Karpas-422 (cell line): ENCODE measurements at regions not wholly inside any gene's neighbourhood (a gene's known extent, or its start where the extent isn't known, plus 50 kb on each side); places are given as distances from the start of the nearest gene placed in this dataset.

ENCODE experiments used
- DNase-seq: peaks from one replicate; pipeline ENCODE4 v3.0.0-alpha.2; 2015
- H2AFZ ChIP-seq: fragments of 200-600 bp; sonication (generic); 2 replicates; pipeline ENCODE4 v1.6.1; 2014; ENCODE audit warnings: antibody characterized with exemption, low read length, mixed read lengths
- H3K27ac ChIP-seq: fragments of 200-600 bp; sonication (generic); 2 replicates; pipeline ENCODE4 v1.5.1; 2014; ENCODE audit warnings: mild to moderate bottlenecking, low read length, moderate library complexity
- H3K27me3 ChIP-seq: fragments of 200-600 bp; sonication (generic); 2 replicates; pipeline ENCODE4 v1.6.1; 2014; ENCODE audit warnings: low read length, mixed read lengths
- H3K36me3 ChIP-seq: fragments of 200-600 bp; sonication (generic); 2 replicates; pipeline ENCODE4 v1.6.1; 2014; ENCODE audit warnings: low read length, mixed read lengths; ENCODE audit not compliant: insufficient read depth
- H3K4me1 ChIP-seq: fragments of 200-600 bp; sonication (generic); 2 replicates; pipeline ENCODE4 v1.6.1; 2014; ENCODE audit warnings: mild to moderate bottlenecking, low read length, mixed read lengths
- H3K4me2 ChIP-seq: fragments of 200-600 bp; sonication (generic); 2 replicates; pipeline ENCODE4 v1.6.1; 2014; ENCODE audit warnings: low read length, low read depth, mild to moderate bottlenecking; ENCODE audit not compliant: poor library complexity, severe bottlenecking
- H3K4me3 ChIP-seq: fragments of 200-600 bp; sonication (generic); 2 replicates; pipeline ENCODE4 v1.5.1; 2014; ENCODE audit warnings: mild to moderate bottlenecking, antibody characterized with exemption, low read length, mixed read lengths
- H3K79me2 ChIP-seq: fragments of 200-600 bp; sonication (generic); 2 replicates; pipeline ENCODE4 v1.6.1; 2014; ENCODE audit warnings: mild to moderate bottlenecking, low read length, mixed read lengths
- H3K9ac ChIP-seq: fragments of 200-600 bp; sonication (generic); 2 replicates; pipeline ENCODE4 v1.6.0; 2014; ENCODE audit warnings: low read length
- H3K9me2 ChIP-seq: fragments of 200-600 bp; sonication (generic), shearing (Covaris generic); replicated peaks from 2 replicates; pipeline ENCODE4 v1.6.0; 2014; ENCODE audit warnings: mild to moderate bottlenecking, low read length, moderate library complexity; ENCODE audit not compliant: insufficient read depth
- H3K9me3 ChIP-seq: fragments of 300-700, 200-600 bp; sonication (generic); 2 replicates; pipeline ENCODE4 v1.6.1; 2014; ENCODE audit warnings: low read length, mixed read lengths
- H4K20me1 ChIP-seq: fragments of 200-600 bp; sonication (generic); 2 replicates; pipeline ENCODE4 v1.6.1; 2014; ENCODE audit warnings: mild to moderate bottlenecking, antibody characterized with exemption, low read length, low read depth; ENCODE audit not compliant: insufficient read depth

DNA sequence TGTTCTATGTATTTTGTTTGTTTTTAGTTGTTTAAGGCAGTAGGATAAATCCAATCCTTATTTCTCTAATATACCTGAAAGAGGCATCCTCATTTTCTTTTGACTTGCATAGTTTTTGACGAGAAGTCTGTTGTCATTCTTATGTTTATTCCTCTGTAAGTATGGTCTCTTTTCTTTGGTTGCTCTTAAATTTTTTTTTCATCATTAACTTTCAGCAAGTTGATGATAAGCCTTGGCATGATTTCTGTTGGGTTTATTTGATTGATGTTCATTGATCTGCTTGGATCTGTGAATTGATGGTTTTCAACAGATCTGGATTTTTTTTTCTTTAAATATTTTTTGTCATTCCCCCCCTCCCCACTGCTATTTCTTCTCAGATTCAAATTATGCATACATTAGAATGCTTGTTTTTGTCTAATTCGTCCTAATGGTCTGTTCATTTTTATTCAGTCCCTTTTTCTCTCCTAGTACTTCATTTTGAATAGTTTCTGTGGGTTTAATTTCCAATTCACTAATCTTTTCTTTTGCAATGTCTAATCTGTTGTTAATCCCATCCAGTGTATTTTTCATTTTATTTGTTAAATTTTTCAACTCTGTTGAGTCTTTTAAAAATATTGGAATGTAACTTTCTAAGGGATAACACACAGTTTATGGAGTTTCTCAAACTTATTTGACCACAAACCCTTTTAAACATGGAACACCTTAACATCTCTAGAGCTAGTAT lies 495.9 kb downstream of the CSNK1G3 start:
- Histone ChIP-seq H2AFZ (no peak overlapping the region), H3K9ac (no peak overlapping the region), H3K79me2 (no peaks in the 10 kb centered on the region), H3K9me3 (peaks cover 17% of the 10 kb centered on the region), H3K9me2 (no peaks in the 10 kb centered on the region), H3K4me1 (no peaks in the 10 kb centered on the region), H4K20me1 (no peaks in the 10 kb centered on the region), H3K27me3 (no peaks in the 10 kb centered on the region), H3K36me3 (no peaks in the 10 kb centered on the region), H3K4me2 (no peak overlapping the region), H3K27ac (no peak overlapping the region), H3K4me3 (no peak overlapping the region)
- no peak for DNase-seq

DNA sequence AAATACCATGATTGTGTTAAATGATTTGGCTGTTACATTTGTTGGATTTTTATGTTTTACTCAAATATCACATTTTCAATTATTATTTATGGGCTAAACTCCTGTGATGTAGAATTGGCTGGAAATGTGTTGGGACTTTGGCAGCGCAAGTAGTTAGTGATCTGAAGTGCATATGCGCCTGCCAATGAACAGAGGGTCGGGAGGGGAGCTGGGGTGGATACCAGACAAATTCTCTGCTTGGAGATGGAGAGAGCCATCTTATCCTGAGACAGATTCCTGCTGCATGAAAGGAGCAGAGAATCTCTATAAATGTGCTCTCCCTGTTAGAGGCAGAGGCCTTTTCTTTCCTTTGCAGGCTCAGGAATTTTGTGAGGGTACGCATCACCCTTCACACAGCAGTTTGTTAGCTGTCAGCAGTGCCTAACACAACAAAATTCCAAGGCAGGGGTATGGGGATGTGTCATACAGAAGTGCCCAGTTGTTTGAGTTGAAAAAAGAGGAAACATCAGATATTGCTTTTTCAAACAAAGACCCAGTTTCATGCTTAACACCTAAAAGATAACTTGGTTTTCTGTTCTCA lies 489.1 kb downstream of the CSNK1G3 start:
- Histone ChIP-seq H2AFZ (no peak overlapping the region), H4K20me1 (no peaks in the 10 kb centered on the region), H3K27me3 (no peaks in the 10 kb centered on the region), H3K79me2 (no peaks in the 10 kb centered on the region), H3K9me3 (no peaks in the 10 kb centered on the region), H3K27ac (no peak overlapping the region), H3K4me3 (no peak overlapping the region), H3K9me2 (no peaks in the 10 kb centered on the region), H3K9ac (no peak overlapping the region), H3K36me3 (no peaks in the 10 kb centered on the region), H3K4me2 (no peak overlapping the region), H3K4me1 (no peaks in the 10 kb centered on the region)
- no peak for DNase-seq

DNA sequence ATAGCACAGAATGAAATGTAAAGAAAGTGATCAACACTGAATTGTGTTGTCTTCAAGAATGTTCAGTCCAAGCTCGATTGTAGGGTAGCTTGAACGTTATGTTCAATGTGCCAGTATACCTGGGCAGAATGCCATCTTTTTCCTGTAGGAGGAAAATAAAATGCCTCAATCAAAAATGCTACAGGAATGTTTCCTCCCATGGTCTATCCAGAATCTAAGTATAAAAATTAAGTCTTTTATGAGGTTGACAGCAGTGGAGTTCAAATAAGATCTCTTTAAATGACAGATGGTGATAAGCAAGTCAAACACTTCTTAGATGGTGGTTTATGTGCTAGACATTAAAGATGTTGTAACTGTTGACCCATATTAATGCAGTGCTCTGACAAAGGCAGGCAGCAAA lies 488.6 kb downstream of the CSNK1G3 start:
- DNase-seq: no peak
- H2AFZ ChIP-seq: no peak overlapping the region

DNA sequence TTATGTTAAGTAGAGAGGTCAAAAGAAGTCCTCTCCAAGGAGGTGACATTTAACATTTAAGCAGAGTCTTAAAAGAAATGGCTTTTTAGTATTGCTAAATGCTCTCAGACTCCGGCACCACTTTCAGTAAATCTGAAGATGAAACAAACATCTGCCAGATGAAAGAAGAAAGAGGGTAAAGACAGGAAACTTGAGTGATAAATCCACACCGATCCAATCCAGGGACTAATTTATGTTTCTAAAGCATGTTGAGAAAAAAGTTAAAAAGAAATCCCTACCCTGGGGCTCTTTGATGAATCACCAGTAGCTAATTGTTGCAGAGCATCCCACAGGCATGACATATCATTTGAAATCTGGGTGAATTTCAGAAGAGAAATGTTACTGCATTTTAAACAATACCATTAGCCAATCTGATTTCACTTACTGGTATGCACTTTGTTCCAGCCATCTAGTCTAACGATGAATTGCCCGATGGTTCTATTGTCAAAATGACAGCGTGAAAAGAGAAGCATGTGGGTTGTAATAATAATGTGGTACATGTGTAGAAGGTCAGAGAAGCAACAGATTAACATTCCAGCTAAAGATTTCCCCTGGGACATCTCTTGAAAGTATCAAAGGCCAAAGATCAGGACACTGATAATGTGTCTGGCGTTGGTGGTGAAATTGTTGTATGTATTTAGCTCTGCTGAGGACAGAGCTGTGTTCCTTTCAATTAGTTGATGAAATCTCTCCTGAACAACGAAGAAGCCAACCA lies 485.7 kb downstream of the CSNK1G3 start:
- Histone ChIP-seq H3K9ac (no peak overlapping the region), H3K4me1 (no peaks in the 10 kb centered on the region), H3K9me3 (no peaks in the 10 kb centered on the region), H2AFZ (no peak overlapping the region), H3K79me2 (no peaks in the 10 kb centered on the region), H3K27me3 (no peaks in the 10 kb centered on the region), H3K27ac (no peak overlapping the region), H3K4me3 (no peak overlapping the region), H3K4me2 (no peak overlapping the region), H4K20me1 (no peaks in the 10 kb centered on the region), H3K36me3 (no peaks in the 10 kb centered on the region), H3K9me2 (no peaks in the 10 kb centered on the region)
- no peak for DNase-seq

More for the DNA sequence above, 488.6 kb downstream of the CSNK1G3 start:
- Histone ChIP-seq H3K4me2 (no peak overlapping the region), H3K79me2 (no peaks in the 10 kb centered on the region), H3K9ac (no peak overlapping the region), H4K20me1 (no peaks in the 10 kb centered on the region), H3K36me3 (no peaks in the 10 kb centered on the region), H3K27ac (no peak overlapping the region), H3K4me1 (no peaks in the 10 kb centered on the region), H3K9me2 (no peaks in the 10 kb centered on the region), H3K4me3 (no peak overlapping the region), H3K27me3 (no peaks in the 10 kb centered on the region), H3K9me3 (no peaks in the 10 kb centered on the region)

DNA sequence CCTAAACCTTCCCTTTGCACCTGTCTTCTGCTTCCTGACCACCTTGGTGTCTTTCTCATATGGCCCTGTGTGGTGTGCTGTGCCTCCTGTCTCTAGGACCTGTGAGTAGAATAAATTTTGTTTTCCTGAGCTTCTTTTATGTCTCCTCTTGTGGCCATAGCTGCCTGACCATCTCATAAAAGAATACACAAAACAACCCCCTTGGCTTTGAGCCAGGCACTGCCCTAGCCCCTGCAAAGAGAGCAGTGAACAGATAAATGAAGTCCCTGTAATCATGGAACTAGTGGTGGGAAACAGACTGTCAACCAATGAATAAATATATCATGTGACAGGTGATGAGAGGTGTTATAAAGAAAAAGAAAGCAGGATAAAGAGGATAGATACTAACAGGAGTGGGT lies 485.1 kb downstream of the CSNK1G3 start:
- no peak overlapping the region for H3K4me2 ChIP-seq
- H3K36me3 ChIP-seq: no peaks in the 10 kb centered on the region
- no peak overlapping the region for H3K9ac ChIP-seq
- H3K27me3 ChIP-seq: no peaks in the 10 kb centered on the region
- no peak overlapping the region for H3K4me3 ChIP-seq
- no peaks in the 10 kb centered on the region for H4K20me1 ChIP-seq
- DNase-seq: no peak
- H2AFZ ChIP-seq: no peak overlapping the region
- H3K79me2 ChIP-seq: no peaks in the 10 kb centered on the region
- H3K9me2 ChIP-seq: no peaks in the 10 kb centered on the region
- no peaks in the 10 kb centered on the region for H3K4me1 ChIP-seq
- no peak overlapping the region for H3K27ac ChIP-seq
- H3K9me3 ChIP-seq: no peaks in the 10 kb centered on the region

DNA sequence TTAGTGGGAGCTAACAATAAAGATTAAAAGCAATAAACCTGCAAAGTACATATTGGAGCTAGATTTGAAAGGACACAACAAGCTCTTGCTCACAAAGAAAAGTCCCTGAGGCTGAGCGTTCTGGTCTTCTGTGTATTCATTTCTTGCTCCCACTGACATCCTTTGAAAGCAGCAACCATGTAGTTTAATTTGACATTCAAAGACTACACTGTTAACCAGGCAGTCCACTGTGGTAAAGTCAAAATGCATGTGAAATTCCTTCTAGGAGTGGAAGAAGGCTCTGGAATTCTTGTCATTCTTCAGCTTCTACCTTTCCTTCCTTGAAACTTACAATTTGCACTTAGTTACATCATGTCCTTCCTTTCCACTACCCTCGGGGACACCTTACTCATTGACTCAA lies 480.7 kb downstream of the CSNK1G3 start:
- DNase-seq: no peak
- H3K4me2 ChIP-seq: no peak overlapping the region
- no peak overlapping the region for H3K4me3 ChIP-seq
- no peaks in the 10 kb centered on the region for H3K9me2 ChIP-seq
- no peak overlapping the region for H3K27ac ChIP-seq
- no peaks in the 10 kb centered on the region for H3K27me3 ChIP-seq
- no peaks in the 10 kb centered on the region for H3K9me3 ChIP-seq
- H4K20me1 ChIP-seq: no peaks in the 10 kb centered on the region
- H3K79me2 ChIP-seq: no peaks in the 10 kb centered on the region
- no peak overlapping the region for H3K9ac ChIP-seq
- H2AFZ ChIP-seq: no peak overlapping the region
- no peaks in the 10 kb centered on the region for H3K36me3 ChIP-seq
- H3K4me1 ChIP-seq: no peaks in the 10 kb centered on the region

DNA sequence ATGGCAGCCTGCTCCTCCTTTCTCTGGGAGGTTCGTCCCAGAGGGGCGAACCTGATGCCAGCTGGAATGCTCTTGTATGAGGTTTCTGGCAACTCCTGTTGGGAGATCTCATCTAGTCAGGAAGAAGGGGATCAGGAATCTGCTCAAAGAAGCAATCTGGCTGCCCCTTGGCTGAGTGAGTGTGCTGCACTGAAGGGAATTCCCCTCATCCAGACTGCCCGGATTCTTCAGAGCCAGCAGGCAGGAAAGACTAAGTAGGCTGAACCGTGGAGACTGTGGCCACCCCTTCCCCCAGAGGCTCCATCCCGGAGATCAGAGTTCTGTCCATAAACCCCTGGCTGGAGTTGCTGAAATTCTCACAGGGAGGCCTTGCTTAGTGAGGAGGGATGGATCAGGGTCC lies 476.0 kb downstream of the CSNK1G3 start:
- H3K4me3 ChIP-seq: no peak overlapping the region
- no peaks in the 10 kb centered on the region for H3K36me3 ChIP-seq
- H3K9me2 ChIP-seq: no peaks in the 10 kb centered on the region
- H2AFZ ChIP-seq: no peak overlapping the region
- H3K79me2 ChIP-seq: no peaks in the 10 kb centered on the region
- H3K4me1 ChIP-seq: no peaks in the 10 kb centered on the region
- H3K9ac ChIP-seq: no peak overlapping the region
- H3K9me3 ChIP-seq: no peaks in the 10 kb centered on the region
- no peak overlapping the region for H3K4me2 ChIP-seq
- DNase-seq: no peak
- H3K27me3 ChIP-seq: no peaks in the 10 kb centered on the region
- no peak overlapping the region for H3K27ac ChIP-seq
- no peaks in the 10 kb centered on the region for H4K20me1 ChIP-seq

DNA sequence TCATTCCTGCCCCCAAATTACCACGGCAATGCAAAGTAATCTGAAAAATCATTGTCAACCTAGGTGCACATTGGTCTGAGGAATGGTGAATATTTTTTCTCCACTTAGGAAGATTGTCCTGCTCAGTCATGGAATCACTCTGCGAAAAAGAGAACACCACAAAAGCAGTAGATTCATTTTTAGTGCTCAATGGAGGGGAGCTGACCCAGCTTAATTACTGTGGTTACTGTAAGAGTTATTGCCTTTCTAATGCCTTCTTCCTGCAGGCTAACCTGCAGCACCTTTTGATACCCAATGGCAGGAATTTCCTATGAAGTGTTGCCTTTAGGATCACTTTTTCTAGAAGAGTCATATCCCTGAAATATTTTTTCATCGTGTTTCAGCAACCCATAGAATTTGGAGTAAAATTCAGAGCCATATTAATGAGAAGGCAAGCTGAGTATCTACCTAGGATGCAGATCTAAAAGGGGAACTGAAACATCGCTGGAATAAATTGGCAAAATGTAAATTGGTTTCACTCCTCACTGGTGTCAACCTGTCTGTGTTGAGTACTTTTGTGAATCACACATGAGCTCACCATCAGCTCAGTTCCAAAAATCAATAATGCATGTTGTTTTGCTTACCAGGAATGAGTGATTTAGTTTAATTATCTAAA lies 464.5 kb downstream of the CSNK1G3 start:
- H3K4me2 ChIP-seq: no peak overlapping the region
- H3K27me3 ChIP-seq: no peaks in the 10 kb centered on the region
- 0 out of 2 replicates have a peak, but pooled peaks cover 6% of the 10 kb centered on the region for H3K9me2 ChIP-seq
- H3K27ac ChIP-seq: no peak overlapping the region
- peaks cover 14% of the 10 kb centered on the region for H3K4me1 ChIP-seq
- H2AFZ ChIP-seq: no peak overlapping the region
- H4K20me1 ChIP-seq: no peaks in the 10 kb centered on the region
- no peaks in the 10 kb centered on the region for H3K9me3 ChIP-seq
- H3K9ac ChIP-seq: no peak overlapping the region
- H3K79me2 ChIP-seq: no peaks in the 10 kb centered on the region
- no peak overlapping the region for H3K4me3 ChIP-seq
- no peaks in the 10 kb centered on the region for H3K36me3 ChIP-seq
- DNase-seq: peak; percentile 72
